WI38 (cell line): ENCODE measurements at regions not wholly inside any gene's neighbourhood (a gene's known extent, or its start where the extent isn't known, plus 50 kb on each side); places are given as distances from the start of the nearest gene placed in this dataset.

Source experiments
- H3K4me3 ChIP-seq: 2 replicates; pipeline ENCODE4 v1.5.1; 2011; ENCODE audit warnings: low read depth, mild to moderate bottlenecking, control low read depth, low read length
- TF ChIP-seq, protein P1 (sequence below): IDR thresholded peaks from 2 replicates; pipeline ENCODE4 v1.5.1; 2012; ENCODE audit warnings: low read depth, mild to moderate bottlenecking, control low read depth, low read length

DNA sequence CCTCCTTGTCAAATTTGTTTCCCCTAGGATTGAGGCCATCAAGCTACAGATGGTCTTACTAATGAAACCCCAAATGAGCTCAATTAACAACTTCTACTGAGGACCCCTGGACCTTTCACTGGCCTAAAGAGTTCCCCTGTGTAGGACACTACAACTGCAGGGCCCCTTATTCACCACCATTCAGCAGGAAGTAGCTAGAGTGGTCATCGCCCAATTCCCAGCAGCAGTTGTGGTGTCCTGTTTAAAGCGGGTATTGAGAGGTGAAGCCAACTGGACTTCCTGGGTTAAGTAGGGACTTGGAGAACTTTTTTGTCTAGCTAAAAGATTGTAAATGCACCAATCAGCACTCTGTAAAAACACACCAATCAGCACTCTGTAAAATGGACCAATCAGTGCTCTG, 1466.9 kb downstream of the KCNT2 start:
- TF ChIP-seq, protein P1, sequence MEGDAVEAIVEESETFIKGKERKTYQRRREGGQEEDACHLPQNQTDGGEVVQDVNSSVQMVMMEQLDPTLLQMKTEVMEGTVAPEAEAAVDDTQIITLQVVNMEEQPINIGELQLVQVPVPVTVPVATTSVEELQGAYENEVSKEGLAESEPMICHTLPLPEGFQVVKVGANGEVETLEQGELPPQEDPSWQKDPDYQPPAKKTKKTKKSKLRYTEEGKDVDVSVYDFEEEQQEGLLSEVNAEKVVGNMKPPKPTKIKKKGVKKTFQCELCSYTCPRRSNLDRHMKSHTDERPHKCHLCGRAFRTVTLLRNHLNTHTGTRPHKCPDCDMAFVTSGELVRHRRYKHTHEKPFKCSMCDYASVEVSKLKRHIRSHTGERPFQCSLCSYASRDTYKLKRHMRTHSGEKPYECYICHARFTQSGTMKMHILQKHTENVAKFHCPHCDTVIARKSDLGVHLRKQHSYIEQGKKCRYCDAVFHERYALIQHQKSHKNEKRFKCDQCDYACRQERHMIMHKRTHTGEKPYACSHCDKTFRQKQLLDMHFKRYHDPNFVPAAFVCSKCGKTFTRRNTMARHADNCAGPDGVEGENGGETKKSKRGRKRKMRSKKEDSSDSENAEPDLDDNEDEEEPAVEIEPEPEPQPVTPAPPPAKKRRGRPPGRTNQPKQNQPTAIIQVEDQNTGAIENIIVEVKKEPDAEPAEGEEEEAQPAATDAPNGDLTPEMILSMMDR = no peak
- no peak overlapping the region for H3K4me3 ChIP-seq

DNA sequence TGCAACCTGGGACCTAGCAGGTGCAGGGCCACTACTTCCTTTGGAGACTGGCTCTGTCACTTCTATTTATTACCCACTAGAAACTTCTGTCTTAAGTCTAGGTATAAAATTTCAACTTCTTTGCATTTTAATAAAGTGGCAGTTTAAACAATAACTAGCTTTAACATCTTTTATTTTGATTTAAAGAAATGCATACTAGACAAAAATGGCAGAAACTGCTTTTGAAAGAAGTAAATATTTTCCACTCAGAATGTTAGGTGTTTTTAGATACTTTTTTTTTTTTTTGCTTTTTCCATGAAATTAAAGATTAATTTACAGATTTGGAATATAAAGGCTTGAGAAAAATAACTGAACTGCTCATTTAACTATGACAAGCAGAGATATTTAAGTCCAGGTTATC, 1477.6 kb downstream of the KCNT2 start:
- H3K4me3 ChIP-seq = no peak overlapping the region
- TF ChIP-seq, protein P1 = no peak

DNA sequence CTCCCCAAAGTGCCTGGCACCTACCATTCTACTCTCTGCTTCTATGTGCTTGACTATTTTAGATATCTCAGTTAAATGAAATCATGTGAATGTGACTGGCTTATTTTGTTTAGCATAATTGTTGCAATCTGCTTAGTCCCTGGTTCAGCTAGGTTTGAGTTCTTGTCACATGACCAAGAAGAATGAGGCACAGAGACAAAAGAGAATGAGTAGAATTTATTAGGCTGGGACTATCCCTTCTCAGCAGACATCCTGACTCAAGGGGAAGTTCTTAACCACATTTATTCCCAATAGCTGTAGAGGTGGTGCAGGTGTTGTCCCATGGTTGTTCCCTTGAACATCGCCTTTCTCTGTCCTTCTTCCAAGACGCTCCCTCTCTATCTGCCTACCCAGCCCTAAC, 1485.7 kb downstream of the KCNT2 start:
- no peak overlapping the region for H3K4me3 ChIP-seq
- TF ChIP-seq, protein P1 = no peak

DNA sequence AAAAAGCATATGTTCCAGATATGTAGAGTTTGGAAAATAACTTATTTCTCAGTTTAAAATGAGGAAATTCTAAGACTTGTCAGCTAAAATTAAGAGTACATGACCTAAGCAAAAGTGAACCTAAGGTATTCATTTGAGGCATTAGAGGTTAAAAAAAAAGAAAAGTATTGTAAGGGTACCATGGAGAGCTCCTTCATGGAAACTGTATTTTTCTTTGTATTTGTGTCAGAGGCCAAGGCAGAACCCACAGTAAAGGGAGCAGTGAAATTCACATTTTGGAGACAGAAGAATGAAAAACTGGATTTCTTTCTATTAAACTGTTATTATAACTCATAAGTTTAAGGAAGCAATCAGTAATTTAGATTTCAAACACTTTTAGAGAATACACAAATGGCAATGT, 1494.8 kb downstream of the KCNT2 start:
- TF ChIP-seq, protein P1 = no peak
- no peak overlapping the region for H3K4me3 ChIP-seq

DNA sequence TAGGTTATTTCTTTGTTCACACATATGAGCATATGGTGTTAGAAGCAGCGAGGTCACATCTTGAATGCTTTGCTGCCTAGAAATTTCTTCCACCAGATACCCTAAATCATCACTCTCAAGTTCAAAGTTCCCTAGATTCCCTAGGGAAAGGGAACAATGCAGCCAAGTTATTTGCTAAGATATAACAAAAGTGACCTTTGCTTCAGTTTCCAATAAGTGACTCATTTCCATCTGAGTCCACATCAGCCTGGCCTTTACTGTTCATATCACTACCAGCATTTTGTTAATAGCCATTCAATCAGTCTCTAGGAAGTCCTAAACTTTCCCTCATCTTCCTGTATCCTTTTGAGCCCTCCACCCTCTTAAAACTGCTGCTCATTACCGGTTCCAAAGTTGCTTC, 1502.5 kb downstream of the KCNT2 start:
- TF ChIP-seq, protein P1 = no peak
- no peak overlapping the region for H3K4me3 ChIP-seq

DNA sequence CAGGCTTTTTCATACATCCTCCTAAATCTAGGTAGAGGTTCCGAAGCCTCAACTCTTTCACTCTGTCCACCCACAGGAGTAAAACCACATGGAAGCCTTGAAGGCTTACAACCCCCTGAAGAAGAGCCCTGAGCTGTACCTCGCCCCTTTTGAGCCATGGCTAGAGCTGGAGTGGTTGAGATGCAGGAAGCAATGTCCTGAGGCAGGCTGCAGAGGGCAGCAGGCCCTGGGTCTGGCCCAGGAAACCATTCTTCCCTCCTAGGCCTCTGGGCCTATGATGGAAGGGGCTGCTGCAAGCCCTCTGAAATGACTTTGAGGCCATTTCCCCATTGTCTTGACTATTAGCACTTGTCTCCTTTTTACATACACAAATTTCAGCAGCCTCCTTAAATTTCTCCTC, 1503.0 kb downstream of the KCNT2 start:
- H3K4me3 ChIP-seq = no peak overlapping the region
- TF ChIP-seq, protein P1 = no peak

DNA sequence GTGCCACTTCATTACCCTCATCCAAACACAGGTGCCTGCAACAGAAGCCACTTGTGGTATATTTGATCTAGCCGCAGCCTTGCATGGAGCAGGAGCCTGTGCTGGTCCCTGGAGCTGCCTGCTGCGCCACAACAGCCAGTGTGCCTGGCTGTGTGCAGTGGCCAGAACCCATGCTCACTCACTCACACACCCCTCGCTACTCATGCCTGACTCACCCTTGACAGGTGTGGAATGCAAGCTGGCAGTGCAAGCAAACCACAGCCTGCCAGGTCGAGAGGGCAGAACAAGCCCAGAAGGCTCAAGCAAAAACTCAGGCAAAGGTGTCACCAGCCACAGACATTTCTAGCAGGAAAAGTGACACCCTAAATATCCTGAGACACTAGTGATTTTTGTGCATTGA, 1510.9 kb downstream of the KCNT2 start:
- no peak overlapping the region for H3K4me3 ChIP-seq
- TF ChIP-seq, protein P1 = no peak
